Large intestine (tissue), 3 donors: ENCODE measurements at regions not wholly inside any gene's neighbourhood (a gene's known extent, or its start where the extent isn't known, plus 50 kb on each side); places are given as distances from the start of the nearest gene placed in this dataset.

ENCODE experiments used
- DNase-seq, 2 donors: peaks; one replicate each; pipeline versions ENCODE4 v3.0.0 to v3.0.0-alpha.2; 2013
- H3K27ac ChIP-seq: one replicate; pipeline ENCODE4 v1.5.1; 2013; ENCODE audit warnings: low read length
- H3K27me3 ChIP-seq: 2 replicates; pipeline ENCODE4 v1.6.1; 2013; ENCODE audit warnings: low read length; ENCODE audit not compliant: control insufficient read depth, insufficient read depth
- H3K36me3 ChIP-seq: 2 replicates; pipeline ENCODE4 v1.6.1; 2013; ENCODE audit warnings: low read length; ENCODE audit not compliant: control insufficient read depth, insufficient read depth
- H3K4me1 ChIP-seq: one replicate; pipeline ENCODE4 v1.6.1; 2013; ENCODE audit warnings: low read length; ENCODE audit not compliant: control insufficient read depth, insufficient read depth
- H3K4me3 ChIP-seq: one replicate; pipeline ENCODE4 v1.5.1; 2013; ENCODE audit warnings: low read length
- H3K9me3 ChIP-seq: one replicate; pipeline ENCODE4 v1.6.1; 2013; ENCODE audit warnings: mild to moderate bottlenecking, low read depth, low read length, moderate library complexity; ENCODE audit not compliant: control insufficient read depth
- WGBS: methylation state at CpG from one replicate; pipeline ENCODE4 v1.1.5; 2013; ENCODE audit warnings: low lambda C conversion rate; ENCODE audit not compliant: insufficient coverage; 5-methylcytosine and 5-hydroxymethylcytosine counted together

GRCh38 chr17:77311371-77311981 is 170.7 kb downstream of the SEC14L1 start:
- Histone ChIP-seq H3K27me3 (no peaks in the 10 kb centered on the region), H3K36me3 (peaks cover 41% of the 10 kb centered on the region), H3K9me3 (no peaks in the 10 kb centered on the region), H3K27ac (no peak overlapping the region), H3K4me3 (no peak overlapping the region), H3K4me1 (peaks cover 72% of the 10 kb centered on the region)
- no peak for DNase-seq
- no CpG with 5 or more reads among the region's 15 CpGs for WGBS

- no peak for DNase-seq
- no peaks in the 10 kb centered on the region for H3K9me3 ChIP-seq
- H3K27ac ChIP-seq: no peak overlapping the region
- no peak overlapping the region for H3K4me3 ChIP-seq
- peaks cover 72% of the 10 kb centered on the region for H3K4me1 ChIP-seq
- H3K36me3 ChIP-seq: peaks cover 44% of the 10 kb centered on the region
- WGBS: no CpG with 5 or more reads among the region's 18 CpGs
- H3K27me3 ChIP-seq: no peaks in the 10 kb centered on the region
These were observed 171.4 kb downstream of the SEC14L1 start for GRCh38 chr17:77312061-77312701.

- H3K27me3 ChIP-seq: no peaks in the 10 kb centered on the region
- peak overlapping the region; percentile 63 for H3K27ac ChIP-seq
- WGBS: no CpG with 5 or more reads among the region's 23 CpGs
- no peaks in the 10 kb centered on the region for H3K9me3 ChIP-seq
- no peak overlapping the region for H3K4me3 ChIP-seq
- H3K4me1 ChIP-seq: peaks cover 67% of the 10 kb centered on the region
- H3K36me3 ChIP-seq: peaks cover 42% of the 10 kb centered on the region
- DNase-seq: peak; percentile 91 to 94
These were observed 172.2 kb downstream of the SEC14L1 start for GRCh38 chr17:77312786-77313599.

- peaks cover 33% of the 10 kb centered on the region for H3K36me3 ChIP-seq
- no CpG with 5 or more reads among the region's 7 CpGs for WGBS
- H3K4me3 ChIP-seq: no peak overlapping the region
- no peaks in the 10 kb centered on the region for H3K27me3 ChIP-seq
- H3K4me1 ChIP-seq: peaks cover 67% of the 10 kb centered on the region
- H3K9me3 ChIP-seq: no peaks in the 10 kb centered on the region
- DNase-seq: no peak
- H3K27ac ChIP-seq: peak overlapping the region; percentile 63
These were observed 173.1 kb downstream of the SEC14L1 start for GRCh38 chr17:77313831-77314230.

GRCh38 chr17:77314601-77315000 is 173.8 kb downstream of the SEC14L1 start:
- Histone ChIP-seq H3K4me3 (no peak overlapping the region), H3K27ac (peak overlapping the region; percentile 25), H3K4me1 (peaks cover 70% of the 10 kb centered on the region), H3K9me3 (no peaks in the 10 kb centered on the region), H3K36me3 (peaks cover 30% of the 10 kb centered on the region), H3K27me3 (no peaks in the 10 kb centered on the region)
- DNase-seq: peak in 1 of 2 donors; percentile 42
- no CpG with 5 or more reads among the region's 11 CpGs for WGBS

- Histone ChIP-seq H3K9me3 (no peaks in the 10 kb centered on the region), H3K4me1 (peaks cover 74% of the 10 kb centered on the region), H3K4me3 (no peak overlapping the region), H3K27me3 (no peaks in the 10 kb centered on the region), H3K36me3 (peaks cover 28% of the 10 kb centered on the region), H3K27ac (no peak overlapping the region)
- WGBS: no CpG with 5 or more reads among the region's 8 CpGs
- DNase-seq: no peak
These were observed 174.2 kb downstream of the SEC14L1 start for GRCh38 chr17:77315010-77315409.

- no peak for DNase-seq
- WGBS: no CpG with 5 or more reads among the region's 16 CpGs
These were observed 174.9 kb downstream of the SEC14L1 start for GRCh38 chr17:77315551-77316190.

GRCh38 chr17:77316191-77316641 is 175.4 kb downstream of the SEC14L1 start:
- Histone ChIP-seq H3K9me3 (no peaks in the 10 kb centered on the region), H3K27ac (peak overlapping the region; percentile 59), H3K36me3 (peaks cover 20% of the 10 kb centered on the region), H3K4me3 (no peak overlapping the region), H3K27me3 (no peaks in the 10 kb centered on the region), H3K4me1 (peaks cover 86% of the 10 kb centered on the region)
- peak in 1 of 2 donors; percentile 62 for DNase-seq
- WGBS: no CpG with 5 or more reads among the region's 14 CpGs

More at GRCh38 chr17:77315551-77316190, 174.9 kb downstream of the SEC14L1 start:
- Histone ChIP-seq H3K4me3 (no peak overlapping the region), H3K9me3 (no peaks in the 10 kb centered on the region), H3K4me1 (peaks cover 80% of the 10 kb centered on the region), H3K36me3 (peaks cover 26% of the 10 kb centered on the region), H3K27ac (peak overlapping the region; percentile 59), H3K27me3 (no peaks in the 10 kb centered on the region)

- no peaks in the 10 kb centered on the region for H3K27me3 ChIP-seq
- DNase-seq: no peak
- no CpG with 5 or more reads among the region's 8 CpGs for WGBS
- H3K27ac ChIP-seq: peak overlapping the region; percentile 59
- peaks cover 16% of the 10 kb centered on the region for H3K36me3 ChIP-seq
- H3K9me3 ChIP-seq: peaks cover 2% of the 10 kb centered on the region
- H3K4me3 ChIP-seq: no peak overlapping the region
- H3K4me1 ChIP-seq: peaks cover 85% of the 10 kb centered on the region
These were observed 175.9 kb downstream of the SEC14L1 start for GRCh38 chr17:77316651-77317050.
